ENCODE measurements at regions not wholly inside any gene's neighbourhood (a gene's known extent, or its start where the extent isn't known, plus 50 kb on each side); places are given as distances from the start of the nearest gene placed in this dataset.

GRCh38 chr5:12312343-12312742, 408.1 kb upstream of the CTNND2 start:
- Histone ChIP-seq H2BK12ac (ENCODE audit: insufficient read length, low read depth, low read length) (no peak overlapping the region), H3K56ac (ENCODE audit: insufficient read length, low read depth, low read length) (no peak overlapping the region), H4K20me1 (ENCODE audit: control insufficient read depth, insufficient read depth, insufficient read length) (no peaks in the 10 kb centered on the region), H2AFZ (ENCODE audit: low read length) (no peak overlapping the region), H3K9me3 (ENCODE audit: control insufficient read depth, low read depth, low read length) (no peaks in the 10 kb centered on the region), H4K8ac (replicated peaks; ENCODE audit: insufficient read length, low read depth, low read length) (no peak overlapping the region), H3K4me2 (ENCODE audit: insufficient read depth, insufficient read length, low read length) (no peak overlapping the region), H4K91ac (ENCODE audit: insufficient read length, low read depth, low read length) (no peak overlapping the region), H2BK120ac (ENCODE audit: low read depth, low read length, poor library complexity, severe bottlenecking) (no peak overlapping the region), H3K23me2 (ENCODE audit: insufficient read length, low read depth, low read length, poor library complexity, severe bottlenecking) (no peaks in the 10 kb centered on the region), H3K79me2 (ENCODE audit: insufficient read depth, low read length) (no peaks in the 10 kb centered on the region), H3K4ac (ENCODE audit: low read depth, low read length) (no peak overlapping the region), H3K23ac (ENCODE audit: insufficient read length, low read depth, low read length) (no peak overlapping the region), H3K9ac (ENCODE audit: extremely low read depth, insufficient read length, low read length) (no peak overlapping the region), H2AK5ac (ENCODE audit: insufficient read length, low read length) (no peak overlapping the region), H3T11ph (ENCODE audit: low read length) (no peak overlapping the region), H3K14ac (ENCODE audit: insufficient read depth, low read length) (no peak overlapping the region), H3K27ac (ENCODE audit: insufficient read length, low read depth, low read length) (no peak overlapping the region), H4K5ac (ENCODE audit: insufficient read length, low read depth, low read length) (no peak overlapping the region), H2BK15ac (ENCODE audit: low read depth, low read length) (no peak overlapping the region), H3K18ac (ENCODE audit: insufficient read length, low read depth, low read length) (no peak overlapping the region), H3K79me1 (ENCODE audit: insufficient read depth, low read depth, low read length, poor library complexity, severe bottlenecking) (no peaks in the 10 kb centered on the region), H3K4me1 (ENCODE audit: insufficient read depth, low read length) (no peaks in the 10 kb centered on the region; the same call in 1 of the 2 replicates), H2BK5ac (ENCODE audit: insufficient read length, low read length) (no peak overlapping the region), H2BK20ac (ENCODE audit: low read depth, low read length, poor library complexity, severe bottlenecking) (no peak overlapping the region), H3K27me3 (ENCODE audit: insufficient read depth, low read length) (no peaks in the 10 kb centered on the region)
- H3K4me3 Mint-ChIP-seq = no peak overlapping the region
- no CpG with 5 or more reads among the region's 5 CpGs for WGBS (ENCODE audit: extremely low coverage, insufficient read length, low lambda C conversion rate)
- peaks cover 2 to 7% of the 10 kb centered on the region in 2 experiments; a peak in 2 of 4 replicates for H3K4me1 Mint-ChIP-seq
- no peaks in the 10 kb centered on the region for H3K27me3 Mint-ChIP-seq (ENCODE audit: low read depth)
- TF ChIP-seq CTCF (conservative IDR thresholded peaks at IDR 0.05) = no peak
- H3K27ac Mint-ChIP-seq = no peak overlapping the region
- no peak for DNase-seq
- peaks cover 0 to 2% of the 10 kb centered on the region in 2 experiments; a peak in 1 of 5 replicates for H3K9me3 Mint-ChIP-seq
- H3K36me3 Mint-ChIP-seq (ENCODE audit: insufficient read depth in 1 of 3, low read depth in 3 of 3) = no peaks in the 10 kb centered on the region; a peak in 1 of 7 replicates
